WERI-Rb-1 (cell line): ENCODE measurements at regions not wholly inside any gene's neighbourhood (a gene's known extent, or its start where the extent isn't known, plus 50 kb on each side); places are given as distances from the start of the nearest gene placed in this dataset.

Source experiments
- DNase-seq: peaks from one replicate; pipeline ENCODE4 v3.0.0-alpha.2; 2020
- H3K27ac ChIP-seq: fragments of 250-450 bp; sonication (Bioruptor Pico); 2 replicates; pipeline ENCODE4 v1.5.1; 2020; ENCODE audit warnings: mild to moderate bottlenecking, moderate library complexity
- H3K27me3 ChIP-seq: fragments of 250-450 bp; sonication (Bioruptor Pico); 2 replicates; pipeline ENCODE4 v1.5.1; 2021; ENCODE audit warnings: mild to moderate bottlenecking, low read depth, moderate library complexity; ENCODE audit not compliant: insufficient read depth, severe bottlenecking
- H3K36me3 ChIP-seq: fragments of 250-450 bp; sonication (Bioruptor Pico); 2 replicates; pipeline ENCODE4 v1.5.1; 2020; ENCODE audit warnings: mild to moderate bottlenecking, moderate library complexity
- H3K4me3 ChIP-seq: 2 replicates; pipeline ENCODE4 v1.5.1; 2011; ENCODE audit warnings: low read depth, mild to moderate bottlenecking, control low read depth, low read length
- H3K9me3 ChIP-seq: fragments of 250-450 bp; sonication (Bioruptor Pico); 2 replicates; pipeline ENCODE4 v1.5.1; 2021; ENCODE audit warnings: mild to moderate bottlenecking, moderate library complexity; ENCODE audit not compliant: severe bottlenecking
- TF ChIP-seq, protein P1 (sequence below): IDR thresholded peaks from 2 replicates; pipeline ENCODE4 v1.5.1; 2011; ENCODE audit warnings: low read depth, mild to moderate bottlenecking, control low read depth, inconsistent platforms, low read length

- H3K9me3 ChIP-seq = no peaks in the 10 kb centered on the region
- H3K27ac ChIP-seq = no peak overlapping the region
- no peak for DNase-seq
- H3K36me3 ChIP-seq = no peaks in the 10 kb centered on the region
- no peaks in the 10 kb centered on the region for H3K27me3 ChIP-seq
- TF ChIP-seq, protein P1, sequence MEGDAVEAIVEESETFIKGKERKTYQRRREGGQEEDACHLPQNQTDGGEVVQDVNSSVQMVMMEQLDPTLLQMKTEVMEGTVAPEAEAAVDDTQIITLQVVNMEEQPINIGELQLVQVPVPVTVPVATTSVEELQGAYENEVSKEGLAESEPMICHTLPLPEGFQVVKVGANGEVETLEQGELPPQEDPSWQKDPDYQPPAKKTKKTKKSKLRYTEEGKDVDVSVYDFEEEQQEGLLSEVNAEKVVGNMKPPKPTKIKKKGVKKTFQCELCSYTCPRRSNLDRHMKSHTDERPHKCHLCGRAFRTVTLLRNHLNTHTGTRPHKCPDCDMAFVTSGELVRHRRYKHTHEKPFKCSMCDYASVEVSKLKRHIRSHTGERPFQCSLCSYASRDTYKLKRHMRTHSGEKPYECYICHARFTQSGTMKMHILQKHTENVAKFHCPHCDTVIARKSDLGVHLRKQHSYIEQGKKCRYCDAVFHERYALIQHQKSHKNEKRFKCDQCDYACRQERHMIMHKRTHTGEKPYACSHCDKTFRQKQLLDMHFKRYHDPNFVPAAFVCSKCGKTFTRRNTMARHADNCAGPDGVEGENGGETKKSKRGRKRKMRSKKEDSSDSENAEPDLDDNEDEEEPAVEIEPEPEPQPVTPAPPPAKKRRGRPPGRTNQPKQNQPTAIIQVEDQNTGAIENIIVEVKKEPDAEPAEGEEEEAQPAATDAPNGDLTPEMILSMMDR = no peak
- no peak overlapping the region for H3K4me3 ChIP-seq
Measured at GRCh38 chr1:165052431-165052830, 304.1 kb downstream of the LMX1A start.

DNA sequence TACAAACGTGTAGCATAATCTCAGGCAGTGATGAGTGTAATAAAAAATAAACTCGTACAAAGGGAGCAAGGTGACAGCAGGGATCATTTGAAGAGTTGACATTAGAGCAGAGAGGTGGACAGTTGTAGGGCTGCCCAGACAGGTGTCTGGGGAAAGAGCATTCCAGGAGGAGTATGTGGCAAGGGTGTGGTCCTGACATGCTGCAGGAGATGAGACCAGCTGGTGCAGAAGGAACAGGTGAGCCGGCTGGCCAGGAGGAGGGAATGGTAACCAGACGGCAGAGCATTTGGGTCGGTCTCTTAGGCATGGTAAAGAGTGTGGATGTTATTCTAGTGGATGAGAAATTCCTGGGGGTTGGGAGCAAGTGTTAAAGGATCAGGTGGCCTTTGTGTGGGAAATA lies 306.3 kb downstream of the LMX1A start:
- no peak overlapping the region for H3K4me3 ChIP-seq
- H3K27me3 ChIP-seq = no peaks in the 10 kb centered on the region
- H3K9me3 ChIP-seq = no peaks in the 10 kb centered on the region
- no peak for DNase-seq
- TF ChIP-seq, protein P1 = no peak
- no peaks in the 10 kb centered on the region for H3K36me3 ChIP-seq
- no peak overlapping the region for H3K27ac ChIP-seq

DNA sequence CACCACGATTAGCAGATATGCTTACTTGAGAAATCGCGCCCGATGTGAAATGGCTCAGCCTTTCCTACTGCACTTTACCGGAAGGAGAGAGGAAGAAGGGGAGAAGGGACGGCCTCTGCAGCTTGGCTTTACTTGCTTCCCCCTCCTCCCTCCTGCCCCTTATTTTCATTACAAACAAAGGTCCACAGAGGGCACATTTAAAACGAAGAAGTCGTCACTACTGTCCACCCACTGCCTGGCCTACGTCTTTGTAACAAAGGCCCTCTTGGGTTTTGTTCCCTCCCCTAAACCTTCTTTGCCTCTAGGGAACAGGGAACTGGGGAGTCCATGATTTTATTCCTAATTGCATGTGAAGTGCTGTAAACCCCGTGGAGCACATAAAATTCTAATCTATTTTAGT lies 308.5 kb downstream of the LMX1A start:
- Histone ChIP-seq H3K4me3 (no peak overlapping the region), H3K27me3 (no peaks in the 10 kb centered on the region), H3K27ac (no peak overlapping the region), H3K36me3 (no peaks in the 10 kb centered on the region), H3K9me3 (no peaks in the 10 kb centered on the region)
- TF ChIP-seq, protein P1 = no peak
- no peak for DNase-seq

DNA sequence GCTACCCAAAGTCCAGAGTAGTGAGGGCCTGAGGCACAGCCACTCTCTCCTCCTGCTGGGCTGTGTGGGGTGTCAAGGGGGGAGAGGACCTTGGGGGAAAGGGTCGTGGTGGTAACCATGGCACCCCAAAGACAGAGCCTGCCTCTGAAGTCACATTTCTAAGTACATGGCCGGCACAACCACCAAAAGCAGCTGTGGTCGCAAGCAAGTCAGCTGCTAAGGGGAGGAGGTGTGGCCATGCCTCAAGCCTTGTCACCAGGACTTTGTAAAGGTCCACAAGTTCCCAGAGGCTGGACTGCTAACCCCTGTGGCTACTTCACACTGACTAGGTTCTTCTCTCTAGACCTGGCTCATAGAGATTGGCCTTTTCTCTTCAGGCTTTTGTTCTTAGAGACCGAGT lies 310.6 kb downstream of the LMX1A start:
- H3K9me3 ChIP-seq = no peaks in the 10 kb centered on the region
- H3K4me3 ChIP-seq = no peak overlapping the region
- no peaks in the 10 kb centered on the region for H3K36me3 ChIP-seq
- DNase-seq = no peak
- TF ChIP-seq, protein P1 = no peak
- H3K27ac ChIP-seq = no peak overlapping the region
- H3K27me3 ChIP-seq = no peaks in the 10 kb centered on the region

DNA sequence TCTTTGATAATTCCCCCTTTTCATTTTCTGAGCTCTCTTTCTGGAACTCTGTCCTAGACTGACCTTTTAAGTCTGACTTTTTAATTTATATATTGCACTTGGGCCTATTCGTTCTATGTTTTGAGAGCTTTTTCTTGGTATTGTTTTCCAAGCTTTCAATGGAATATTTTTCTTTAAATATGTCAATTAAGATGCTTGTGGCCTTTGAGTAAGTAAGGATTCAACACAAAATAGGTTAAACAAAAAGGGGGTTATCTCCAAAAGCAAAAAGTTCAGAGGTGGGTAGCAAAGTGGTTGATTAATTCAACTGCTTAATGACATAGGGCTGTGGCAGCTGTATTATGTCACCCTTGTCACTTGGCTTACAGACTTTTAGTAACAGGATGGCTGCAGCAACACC lies 315.9 kb downstream of the LMX1A start:
- no peak for DNase-seq
- H3K27ac ChIP-seq = no peak overlapping the region
- no peaks in the 10 kb centered on the region for H3K27me3 ChIP-seq
- no peaks in the 10 kb centered on the region for H3K36me3 ChIP-seq
- no peak overlapping the region for H3K4me3 ChIP-seq
- H3K9me3 ChIP-seq = no peaks in the 10 kb centered on the region
- TF ChIP-seq, protein P1 = no peak

DNA sequence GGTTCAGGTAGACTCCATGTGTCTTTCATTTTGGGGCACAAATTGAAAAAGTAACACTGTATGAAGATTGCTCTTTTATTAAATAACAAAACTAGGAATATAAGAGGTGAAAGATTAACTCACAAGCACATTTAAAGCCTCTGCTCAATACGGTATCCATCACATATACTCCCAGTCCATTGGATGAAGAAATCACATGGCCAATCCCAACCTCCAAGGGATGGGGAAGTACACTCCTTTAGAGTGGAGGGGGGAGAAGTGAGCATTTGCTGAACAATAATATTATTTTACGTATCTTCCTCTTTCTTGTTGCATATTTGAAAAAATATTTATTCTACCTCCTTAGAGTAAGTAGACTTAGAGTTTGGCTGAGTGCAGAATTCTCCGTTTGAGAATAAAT lies 316.5 kb downstream of the LMX1A start:
- Histone ChIP-seq H3K36me3 (no peaks in the 10 kb centered on the region), H3K9me3 (no peaks in the 10 kb centered on the region), H3K4me3 (no peak overlapping the region), H3K27me3 (no peaks in the 10 kb centered on the region), H3K27ac (no peak overlapping the region)
- TF ChIP-seq, protein P1 = no peak
- DNase-seq = no peak
